ENCODE measurements at regions not wholly inside any gene's neighbourhood (a gene's known extent, or its start where the extent isn't known, plus 50 kb on each side); places are given as distances from the start of the nearest gene placed in this dataset.

GRCh38 chr6:105593805-105594671 lies 191.2 kb upstream of the PREP start:
- 79% methylated on average over 4 of the region's 4 CpGs for WGBS (ENCODE audit: insufficient coverage)
- H3K9me3 ChIP-seq (replicated peaks in 1 of 2; ENCODE audit: control insufficient read depth in 1 of 2, insufficient read depth in 1 of 2, low read length in 2 of 2): no peaks in the 10 kb centered on the region
- no peaks in the 10 kb centered on the region for H3K27me3 ChIP-seq (ENCODE audit: control insufficient read depth in 2 of 2, insufficient read depth in 2 of 2, low read length in 2 of 2)
- no peak for TF ChIP-seq CTCF (IDR thresholded peaks at IDR 0.05)
- peak overlapping the region in 1 of 3 experiments; percentile 18 for H3K4me3 ChIP-seq (replicated peaks in 1 of 3; ENCODE audit: low read depth in 2 of 3, low read length in 3 of 3)
- peak overlapping the region; percentile 40 for H3K4me2 ChIP-seq (replicated peaks; ENCODE audit: extremely low read depth, low read length, poor library complexity, severe bottlenecking)
- H3K27ac ChIP-seq (ENCODE audit: low read depth in 1 of 2, low read length in 2 of 2): peak overlapping the region in 1 of 2 donors; percentile 50
- no peak for DNase-seq
- Mint-ChIP-seq H3K27ac (peak overlapping the region in 4 of 7 donors; percentile 1 to 82 (median 45)), H3K36me3 (no peaks in the 10 kb centered on the region), H3K9me3 (peaks cover 0 to 5% (median 0%) of the 10 kb centered on the region in 7 donors), H3K4me3 (no peak overlapping the region), H3K27me3 (ENCODE audit: low read depth in 3 of 3) (no peaks in the 10 kb centered on the region), H3K4me1 (peaks cover 38% of the 10 kb centered on the region)
- no peaks in the 10 kb centered on the region for H4K20me1 ChIP-seq (ENCODE audit: insufficient read depth, low read length)
- intact Hi-C loops (cut with micrococcal nuclease): no loop called here
- peak overlapping the region; percentile 39 for H2AFZ ChIP-seq (ENCODE audit: insufficient read depth, low read depth, low read length, poor library complexity, severe bottlenecking)
- no peaks in the 10 kb centered on the region for H3K36me3 ChIP-seq (replicated peaks in 1 of 2; ENCODE audit: control insufficient read depth in 1 of 2, insufficient read depth in 2 of 2, low read length in 2 of 2)
- H3K79me2 ChIP-seq (ENCODE audit: insufficient read depth, low read length): no peaks in the 10 kb centered on the region
- peaks cover 34 to 49% of the 10 kb centered on the region in 2 donors for H3K4me1 ChIP-seq (ENCODE audit: control insufficient read depth in 1 of 2, insufficient read depth in 2 of 2, low read length in 2 of 2)
- no peak overlapping the region for H3K9ac ChIP-seq (ENCODE audit: insufficient read depth, low read length, poor library complexity, severe bottlenecking)

GRCh38 chr6:105593056-105593690 lies 190.3 kb upstream of the PREP start:
- Histone ChIP-seq H3K4me1 (ENCODE audit: control insufficient read depth in 1 of 2, insufficient read depth in 2 of 2, low read length in 2 of 2) (peaks cover 34 to 49% of the 10 kb centered on the region in 2 donors), H4K20me1 (ENCODE audit: insufficient read depth, low read length) (no peaks in the 10 kb centered on the region), H3K4me3 (replicated peaks in 1 of 3; ENCODE audit: low read depth in 2 of 3, low read length in 3 of 3) (no peak overlapping the region), H3K27ac (ENCODE audit: low read depth in 1 of 2, low read length in 2 of 2) (no peak overlapping the region), H3K9ac (ENCODE audit: insufficient read depth, low read length, poor library complexity, severe bottlenecking) (no peak overlapping the region), H3K4me2 (replicated peaks; ENCODE audit: extremely low read depth, low read length, poor library complexity, severe bottlenecking) (no peak overlapping the region), H3K36me3 (replicated peaks in 1 of 2; ENCODE audit: control insufficient read depth in 1 of 2, insufficient read depth in 2 of 2, low read length in 2 of 2) (no peaks in the 10 kb centered on the region), H2AFZ (ENCODE audit: insufficient read depth, low read depth, low read length, poor library complexity, severe bottlenecking) (no peak overlapping the region), H3K79me2 (ENCODE audit: insufficient read depth, low read length) (no peaks in the 10 kb centered on the region), H3K27me3 (ENCODE audit: control insufficient read depth in 2 of 2, insufficient read depth in 2 of 2, low read length in 2 of 2) (no peaks in the 10 kb centered on the region), H3K9me3 (replicated peaks in 1 of 2; ENCODE audit: control insufficient read depth in 1 of 2, insufficient read depth in 1 of 2, low read length in 2 of 2) (no peaks in the 10 kb centered on the region)
- Mint-ChIP-seq H3K4me3 (no peak overlapping the region), H3K27ac (peak overlapping the region in 4 of 7 donors; percentile 50 to 72 (median 62)), H3K9me3 (peaks cover 0 to 5% (median 0%) of the 10 kb centered on the region in 7 donors), H3K27me3 (ENCODE audit: low read depth in 3 of 3) (no peaks in the 10 kb centered on the region), H3K4me1 (peaks cover 38% of the 10 kb centered on the region), H3K36me3 (no peaks in the 10 kb centered on the region)
- TF ChIP-seq CTCF (IDR thresholded peaks at IDR 0.05): no peak
- 39% methylated on average over 2 of the region's 4 CpGs for WGBS (ENCODE audit: insufficient coverage)
- no peak for DNase-seq
- intact Hi-C loops (cut with micrococcal nuclease): no loop called here
